Suprapubic skin (tissue), 4 donors: ENCODE measurements at regions not wholly inside any gene's neighbourhood (a gene's known extent, or its start where the extent isn't known, plus 50 kb on each side); places are given as distances from the start of the nearest gene placed in this dataset.

Source experiments
- DNase-seq, 2 donors: peaks; one replicate each; pipeline ENCODE4 v3.0.0-alpha.2; 2019; ENCODE audit warnings: low spot score in 2 of 2
- H3K27ac ChIP-seq: fragments of 200-600 bp; sonication (generic); one replicate; pipeline ENCODE4 v1.5.1; 2019
- H3K27me3 ChIP-seq: fragments of 200-600 bp; sonication (generic); one replicate; pipeline ENCODE4 v1.5.1; 2019
- H3K36me3 ChIP-seq: fragments of 200-600 bp; sonication (generic); one replicate; pipeline ENCODE4 v1.5.1; 2019
- H3K4me1 ChIP-seq: fragments of 200-600 bp; sonication (generic); one replicate; pipeline ENCODE4 v1.5.1; 2019
- H3K4me3 ChIP-seq: fragments of 200-600 bp; sonication (generic); one replicate; pipeline ENCODE4 v1.5.1; 2019; ENCODE audit warnings: mild to moderate bottlenecking
- H3K9me3 ChIP-seq: fragments of 200-600 bp; sonication (generic); one replicate; pipeline ENCODE4 v1.5.1; 2019
- CTCF ChIP-seq, 2 donors: fragments of 200-600 bp in 1 of 2; fragments of 450-650 bp in 1 of 2; sonication (generic) in 1 of 2; IDR thresholded peaks; one replicate each; pipeline ENCODE4 v1.5.1; 2016 to 2019; ENCODE audit warnings: antibody characterized with exemption in 2 of 2, mild to moderate bottlenecking in 1 of 2, moderate library complexity in 1 of 2
- EP300 ChIP-seq: sonication (generic); formaldehyde crosslinking; IDR thresholded peaks from one replicate; pipeline ENCODE4 v1.6.1; 2017; ENCODE audit warnings: antibody characterized with exemption
- POLR2A ChIP-seq, 2 donors: fragments of 450-650 bp; IDR thresholded peaks; one replicate each; pipeline ENCODE4 v1.6.1; 2017; ENCODE audit warnings: antibody characterized with exemption in 2 of 2, mild to moderate bottlenecking in 2 of 2, moderate library complexity in 2 of 2
- POLR2AphosphoS5 ChIP-seq, 3 donors: sonication (generic); formaldehyde crosslinking; IDR thresholded peaks; one replicate each; pipeline ENCODE4 v1.6.1; 2017; ENCODE audit warnings: antibody characterized with exemption in 3 of 3
- WGBS: methylation state at CpG from one replicate; pipeline ENCODE4 v1.1.5; 2018; 5-methylcytosine and 5-hydroxymethylcytosine counted together

- Histone ChIP-seq H3K36me3 (no peaks in the 10 kb centered on the region), H3K4me3 (no peak overlapping the region), H3K27ac (no peak overlapping the region), H3K4me1 (no peaks in the 10 kb centered on the region), H3K9me3 (no peaks in the 10 kb centered on the region), H3K27me3 (no peaks in the 10 kb centered on the region)
- DNase-seq, result no peak
- TF ChIP-seq POLR2A (IDR thresholded peaks at IDR 0.05) (no peak), CTCF (IDR thresholded peaks at IDR 0.05) (no peak), POLR2AphosphoS5 (IDR thresholded peaks at IDR 0.05) (no peak), EP300 (no peak)
Measured at GRCh38 chr14:26722258-26722657, 124.4 kb upstream of the NOVA1 start.

- no peaks in the 10 kb centered on the region for H3K36me3 ChIP-seq
- WGBS, result 51% methylated on average over 3 of the region's 3 CpGs
- no peaks in the 10 kb centered on the region for H3K9me3 ChIP-seq
- H3K4me1 ChIP-seq, result no peaks in the 10 kb centered on the region
- no peak overlapping the region for H3K27ac ChIP-seq
- H3K4me3 ChIP-seq, result no peak overlapping the region
- no peak for TF ChIP-seq POLR2A (IDR thresholded peaks at IDR 0.05)
- no peak for TF ChIP-seq EP300
- TF ChIP-seq POLR2AphosphoS5 (IDR thresholded peaks at IDR 0.05), result no peak
- TF ChIP-seq CTCF (IDR thresholded peaks at IDR 0.05), result no peak
- no peak for DNase-seq
- no peaks in the 10 kb centered on the region for H3K27me3 ChIP-seq
Measured at GRCh38 chr14:26729851-26730250, 132.0 kb upstream of the NOVA1 start.

GRCh38 chr14:26730929-26731618, 133.2 kb upstream of the NOVA1 start:
- 92% methylated on average over 4 of the region's 4 CpGs for WGBS
- no peaks in the 10 kb centered on the region for H3K4me1 ChIP-seq

GRCh38 chr14:26735811-26736210, 138.0 kb upstream of the NOVA1 start:
- Histone ChIP-seq H3K9me3 (no peaks in the 10 kb centered on the region), H3K27me3 (no peaks in the 10 kb centered on the region), H3K4me3 (no peak overlapping the region), H3K36me3 (no peaks in the 10 kb centered on the region), H3K27ac (no peak overlapping the region), H3K4me1 (no peaks in the 10 kb centered on the region)
- TF ChIP-seq POLR2A (IDR thresholded peaks at IDR 0.05) (no peak), EP300 (no peak), POLR2AphosphoS5 (IDR thresholded peaks at IDR 0.05) (no peak), CTCF (IDR thresholded peaks at IDR 0.05) (no peak)
- WGBS, result 57% methylated on average over 2 of the region's 2 CpGs
- DNase-seq, result no peak

More at GRCh38 chr14:26730929-26731618, 133.2 kb upstream of the NOVA1 start:
- H3K9me3 ChIP-seq, result no peaks in the 10 kb centered on the region
- DNase-seq, result no peak
- H3K4me3 ChIP-seq, result no peak overlapping the region
- no peaks in the 10 kb centered on the region for H3K27me3 ChIP-seq
- no peak for TF ChIP-seq POLR2A (IDR thresholded peaks at IDR 0.05)
- no peak for TF ChIP-seq POLR2AphosphoS5 (IDR thresholded peaks at IDR 0.05)
- no peak for TF ChIP-seq EP300
- TF ChIP-seq CTCF (IDR thresholded peaks at IDR 0.05), result no peak
- no peaks in the 10 kb centered on the region for H3K36me3 ChIP-seq
- no peak overlapping the region for H3K27ac ChIP-seq

GRCh38 chr14:26738571-26738970, 140.7 kb upstream of the NOVA1 start:
- DNase-seq, result no peak
- no peak for TF ChIP-seq EP300
- H3K9me3 ChIP-seq, result no peaks in the 10 kb centered on the region
- 14% methylated on average over 3 of the region's 3 CpGs for WGBS
- H3K4me1 ChIP-seq, result no peaks in the 10 kb centered on the region
- H3K27ac ChIP-seq, result no peak overlapping the region
- no peak overlapping the region for H3K4me3 ChIP-seq
- no peaks in the 10 kb centered on the region for H3K36me3 ChIP-seq
- no peaks in the 10 kb centered on the region for H3K27me3 ChIP-seq

GRCh38 chr14:26741711-26742212, 143.9 kb upstream of the NOVA1 start:
- Histone ChIP-seq H3K27me3 (no peaks in the 10 kb centered on the region), H3K36me3 (no peaks in the 10 kb centered on the region), H3K27ac (no peak overlapping the region), H3K9me3 (no peaks in the 10 kb centered on the region), H3K4me3 (no peak overlapping the region), H3K4me1 (no peaks in the 10 kb centered on the region)
- no peak for TF ChIP-seq POLR2AphosphoS5 (IDR thresholded peaks at IDR 0.05)
- no peak for TF ChIP-seq CTCF (IDR thresholded peaks at IDR 0.05)
- no peak for TF ChIP-seq EP300
- TF ChIP-seq POLR2A (IDR thresholded peaks at IDR 0.05), result no peak
- no peak for DNase-seq
